Heart left ventricle (tissue), 13 donors: ENCODE measurements at regions not wholly inside any gene's neighbourhood (a gene's known extent, or its start where the extent isn't known, plus 50 kb on each side); places are given as distances from the start of the nearest gene placed in this dataset.

Source experiments
- POLR2A ChIP-seq, 2 donors: fragments of 450-650 bp; IDR thresholded peaks; one replicate each; pipeline ENCODE4 v1.6.1; 2017; ENCODE audit warnings: antibody characterized with exemption in 2 of 2, mild to moderate bottlenecking in 2 of 2, moderate library complexity in 2 of 2
- TF ChIP-seq, protein P1 (sequence below), 12 donors: fragments of 200-600 bp; sonication (generic) in 4 of 12; IDR thresholded peaks; one replicate each; pipeline versions ENCODE4 v1.5.0 to v1.8.0; 2018 to 2022; ENCODE audit warnings: antibody characterized with exemption in 12 of 12, mild to moderate bottlenecking in 5 of 12
- donor health status: ischemic (EF 13 %, LVEDD 7.1; RV severe dilation, severe dysfunction).
- donor health status: DM: no; HTN: yes; CAD: no.
- donor health status: DM: no; HTN: no; CAD: no.
- donor health status: ischemic (EF 25% LVEDD 6.9; RV normal size, moderate dysfunction).
- donor health status: ischemic (EF 25% LVEDD 5.7; RV mildly dilated, moderate dysfunction).
- donor health status: ischemic (EF 35%, LVEDD 5.7; RV mildly dilated, moderate dysfunction).
- donor health status: nonischemic (EF 11% LVEDD 7.7; RV severe dilation, severe dysfunction).
- donor health status: DM: yes; HTN: yes; CAD: no.
- donor health status: PGD.
- donor health status: ischemic (EF 29% LVEDD 5.4; RV normal size, mild dysfunction).
- donor health status: nonischemic (EF 23%, LVEDD 6.1; RV moderate dilation, normal function).

DNA sequence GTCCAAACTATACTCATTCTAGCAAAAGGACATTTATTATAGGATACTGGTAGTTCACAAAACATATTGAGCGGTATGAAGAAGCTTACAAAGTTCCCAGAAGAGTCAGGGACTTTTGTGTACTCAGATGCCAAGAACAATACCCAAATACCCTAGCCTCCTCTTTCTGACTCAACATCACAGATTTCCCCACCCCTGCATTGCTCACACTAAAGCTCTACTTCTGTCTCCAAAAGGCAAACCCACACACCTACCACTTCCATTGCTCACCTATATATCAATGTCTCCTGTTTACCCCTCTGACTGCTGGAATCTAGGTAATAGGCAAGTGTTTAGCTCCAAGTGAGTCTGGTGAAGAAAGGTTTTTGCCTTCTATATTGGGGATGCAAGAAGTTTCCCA lies 100.7 kb upstream of the HCCS start:
- TF ChIP-seq, protein P1, sequence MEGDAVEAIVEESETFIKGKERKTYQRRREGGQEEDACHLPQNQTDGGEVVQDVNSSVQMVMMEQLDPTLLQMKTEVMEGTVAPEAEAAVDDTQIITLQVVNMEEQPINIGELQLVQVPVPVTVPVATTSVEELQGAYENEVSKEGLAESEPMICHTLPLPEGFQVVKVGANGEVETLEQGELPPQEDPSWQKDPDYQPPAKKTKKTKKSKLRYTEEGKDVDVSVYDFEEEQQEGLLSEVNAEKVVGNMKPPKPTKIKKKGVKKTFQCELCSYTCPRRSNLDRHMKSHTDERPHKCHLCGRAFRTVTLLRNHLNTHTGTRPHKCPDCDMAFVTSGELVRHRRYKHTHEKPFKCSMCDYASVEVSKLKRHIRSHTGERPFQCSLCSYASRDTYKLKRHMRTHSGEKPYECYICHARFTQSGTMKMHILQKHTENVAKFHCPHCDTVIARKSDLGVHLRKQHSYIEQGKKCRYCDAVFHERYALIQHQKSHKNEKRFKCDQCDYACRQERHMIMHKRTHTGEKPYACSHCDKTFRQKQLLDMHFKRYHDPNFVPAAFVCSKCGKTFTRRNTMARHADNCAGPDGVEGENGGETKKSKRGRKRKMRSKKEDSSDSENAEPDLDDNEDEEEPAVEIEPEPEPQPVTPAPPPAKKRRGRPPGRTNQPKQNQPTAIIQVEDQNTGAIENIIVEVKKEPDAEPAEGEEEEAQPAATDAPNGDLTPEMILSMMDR (IDR thresholded peaks at IDR 0.05): no peak
- no peak for TF ChIP-seq POLR2A (IDR thresholded peaks at IDR 0.05)
